ENCODE measurements at regions not wholly inside any gene's neighbourhood (a gene's known extent, or its start where the extent isn't known, plus 50 kb on each side); places are given as distances from the start of the nearest gene placed in this dataset.

GRCh38 chr5:84565866-84566265, 181.2 kb upstream of the EDIL3 start:
- TF ChIP-seq RFX5 (IDR thresholded peaks at IDR 0.05) = no peak
- TF ChIP-seq RAD21 (conservative IDR thresholded peaks at IDR 0.05 in 1 of 2, IDR thresholded peaks at IDR 0.05 in 1 of 2) = no peak
- no peak for TF ChIP-seq CBX2 (IDR thresholded peaks at IDR 0.05; ENCODE audit: borderline replicate concordance, low read depth)
- TF ChIP-seq ZFP36 (IDR thresholded peaks at IDR 0.05; ENCODE audit: borderline replicate concordance, partially characterized antibody) = no peak
